ENCODE measurements at regions not wholly inside any gene's neighbourhood (a gene's known extent, or its start where the extent isn't known, plus 50 kb on each side); places are given as distances from the start of the nearest gene placed in this dataset.

DNA sequence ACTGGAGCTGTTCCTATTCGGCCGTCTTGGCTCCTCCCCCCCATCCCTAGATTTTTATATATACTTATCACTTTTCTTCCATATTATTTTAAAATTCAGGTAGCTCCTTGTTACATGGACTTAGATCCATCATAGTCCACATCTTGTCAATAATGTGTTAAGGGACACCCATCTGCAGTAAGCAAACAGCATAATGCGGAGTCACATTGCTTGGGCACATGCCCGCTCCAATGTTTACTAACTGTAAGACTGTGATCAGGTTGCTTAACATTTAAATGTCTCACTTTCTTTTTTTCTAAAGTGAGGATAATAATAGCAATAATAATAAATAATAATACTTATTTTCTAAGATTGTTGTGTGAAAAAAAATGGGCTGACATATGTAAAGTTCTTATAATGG, 303.2 kb upstream of the SOX14 start:
- no peaks in the 10 kb centered on the region for H3K27me3 Mint-ChIP-seq
- no peaks in the 10 kb centered on the region for H3K9me3 Mint-ChIP-seq
- no peak overlapping the region for H3K4me3 Mint-ChIP-seq
- H3K4me1 Mint-ChIP-seq = no peaks in the 10 kb centered on the region
- H3K36me3 Mint-ChIP-seq (ENCODE audit: low read depth) = no peaks in the 10 kb centered on the region
- H3K27ac Mint-ChIP-seq = no peak overlapping the region
- no peak for ATAC-seq (replicated peaks)

DNA sequence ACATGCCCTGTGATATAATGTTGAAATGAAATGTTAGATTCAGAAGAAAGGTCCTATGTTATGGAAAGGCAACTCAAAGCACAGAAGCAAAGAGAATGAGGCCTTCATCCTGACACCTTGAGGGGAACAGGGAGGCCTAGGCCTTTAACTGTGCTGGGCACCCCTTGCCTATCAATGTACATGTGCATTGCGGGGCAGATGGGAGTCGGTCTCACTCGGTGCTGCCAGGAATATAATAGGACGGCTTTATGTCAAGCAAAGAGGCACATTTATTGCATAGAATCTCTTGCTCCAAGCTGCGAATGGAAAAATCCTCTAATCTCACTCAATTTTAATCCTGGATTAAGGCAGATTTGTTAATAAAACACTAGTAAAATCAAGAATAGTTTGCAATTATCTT, 301.0 kb upstream of the SOX14 start:
- no peaks in the 10 kb centered on the region for H3K27me3 Mint-ChIP-seq
- no peaks in the 10 kb centered on the region for H3K4me1 Mint-ChIP-seq
- ATAC-seq (replicated peaks) = no peak
- no peak overlapping the region for H3K27ac Mint-ChIP-seq
- H3K9me3 Mint-ChIP-seq = peaks cover under 1% of the 10 kb centered on the region
- no peak overlapping the region for H3K4me3 Mint-ChIP-seq
- no peaks in the 10 kb centered on the region for H3K36me3 Mint-ChIP-seq (ENCODE audit: low read depth)

DNA sequence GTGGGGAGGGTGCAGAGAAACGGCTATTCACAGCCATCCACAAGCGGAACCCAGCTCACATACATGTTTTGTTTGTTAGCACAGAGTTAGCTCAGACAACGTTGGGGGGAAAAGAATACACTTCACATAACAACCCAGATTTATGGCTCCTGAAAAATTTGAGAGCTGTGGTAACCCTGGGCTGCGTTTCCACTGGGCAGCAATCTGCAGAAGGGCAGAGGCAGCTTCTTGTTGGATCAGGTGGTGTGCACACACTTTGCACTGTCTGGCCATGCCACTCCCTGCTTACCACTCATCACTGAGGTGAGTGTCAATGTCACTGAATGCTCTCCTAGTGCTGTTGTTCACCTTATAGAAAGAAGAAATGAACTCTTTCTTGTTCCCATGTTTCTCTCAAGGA, 299.8 kb upstream of the SOX14 start:
- Mint-ChIP-seq H3K27me3 (no peaks in the 10 kb centered on the region), H3K4me3 (no peak overlapping the region)
- ATAC-seq (replicated peaks) = no peak

DNA sequence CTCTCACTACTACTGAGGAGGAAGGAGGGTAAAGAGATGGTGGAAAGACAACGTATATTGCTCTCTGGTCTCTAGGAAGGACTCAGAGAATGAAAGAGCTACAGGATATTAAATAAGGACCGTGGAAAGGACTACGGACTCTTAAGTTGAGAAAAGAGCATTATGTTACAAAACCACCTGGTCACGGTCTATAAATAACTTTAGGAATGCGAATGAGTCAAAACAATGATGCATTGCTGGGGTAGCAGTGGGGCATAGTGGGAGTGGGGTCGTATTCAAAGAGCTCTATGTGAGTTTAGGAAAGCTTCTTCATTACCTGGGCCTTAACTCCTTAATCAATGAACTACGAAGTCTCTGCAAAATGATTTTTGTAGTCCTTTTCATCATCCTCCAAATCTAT, 295.7 kb upstream of the SOX14 start:
- Mint-ChIP-seq H3K36me3 (ENCODE audit: low read depth) (no peaks in the 10 kb centered on the region), H3K4me3 (no peak overlapping the region), H3K27ac (no peak overlapping the region), H3K4me1 (no peaks in the 10 kb centered on the region), H3K9me3 (peaks cover 3% of the 10 kb centered on the region), H3K27me3 (no peaks in the 10 kb centered on the region)
- ATAC-seq (replicated peaks) = no peak

More for the DNA sequence above, 299.8 kb upstream of the SOX14 start:
- Mint-ChIP-seq H3K36me3 (ENCODE audit: low read depth) (no peaks in the 10 kb centered on the region), H3K9me3 (peaks cover 3% of the 10 kb centered on the region), H3K27ac (no peak overlapping the region), H3K4me1 (no peaks in the 10 kb centered on the region)

DNA sequence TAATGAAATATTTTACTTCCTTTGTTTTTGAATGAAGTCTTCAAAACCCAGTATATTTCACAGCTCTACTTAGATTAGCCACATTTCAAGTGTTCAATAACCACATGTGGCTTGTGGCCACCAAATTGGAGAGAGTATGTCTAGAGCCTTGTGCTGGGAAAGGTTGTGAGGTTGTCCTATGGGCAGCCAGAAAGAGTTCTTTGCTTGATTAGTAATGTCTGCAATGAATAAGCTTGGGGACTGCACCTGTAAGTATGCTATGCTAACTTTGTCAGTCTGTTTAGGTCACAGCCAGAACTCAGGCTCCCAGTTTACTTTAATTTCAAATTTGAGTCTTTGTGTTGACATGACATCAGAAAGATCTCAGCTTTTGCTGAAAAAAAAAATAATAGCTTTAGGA, 294.9 kb upstream of the SOX14 start:
- Mint-ChIP-seq H3K4me1 (no peaks in the 10 kb centered on the region), H3K9me3 (peaks cover 3% of the 10 kb centered on the region), H3K27ac (no peak overlapping the region), H3K36me3 (ENCODE audit: low read depth) (no peaks in the 10 kb centered on the region), H3K27me3 (no peaks in the 10 kb centered on the region), H3K4me3 (no peak overlapping the region)
- no peak for ATAC-seq (replicated peaks)

DNA sequence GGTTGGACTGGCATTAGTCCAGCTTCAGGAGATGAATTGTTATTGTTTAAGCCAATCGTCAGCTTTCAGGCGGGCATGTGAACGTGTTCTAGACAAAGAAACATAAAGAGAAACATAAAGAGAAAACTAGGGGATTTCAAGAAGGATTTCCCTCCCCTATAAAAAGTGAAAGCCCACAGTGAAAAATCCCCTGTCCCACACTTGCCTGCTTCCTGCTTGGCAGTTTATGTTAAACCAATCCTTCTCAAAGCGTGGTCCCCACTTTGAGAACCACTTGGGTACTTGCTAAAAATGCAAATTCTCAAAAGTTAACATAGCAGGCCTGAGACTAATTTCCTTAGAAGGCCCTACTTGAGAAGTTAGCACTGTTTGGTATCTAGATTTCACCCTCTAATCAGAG, 293.0 kb upstream of the SOX14 start:
- Mint-ChIP-seq H3K9me3 (peaks cover 3% of the 10 kb centered on the region), H3K27me3 (no peaks in the 10 kb centered on the region), H3K27ac (no peak overlapping the region), H3K36me3 (ENCODE audit: low read depth) (no peaks in the 10 kb centered on the region), H3K4me3 (no peak overlapping the region), H3K4me1 (no peaks in the 10 kb centered on the region)
- ATAC-seq (replicated peaks) = no peak

DNA sequence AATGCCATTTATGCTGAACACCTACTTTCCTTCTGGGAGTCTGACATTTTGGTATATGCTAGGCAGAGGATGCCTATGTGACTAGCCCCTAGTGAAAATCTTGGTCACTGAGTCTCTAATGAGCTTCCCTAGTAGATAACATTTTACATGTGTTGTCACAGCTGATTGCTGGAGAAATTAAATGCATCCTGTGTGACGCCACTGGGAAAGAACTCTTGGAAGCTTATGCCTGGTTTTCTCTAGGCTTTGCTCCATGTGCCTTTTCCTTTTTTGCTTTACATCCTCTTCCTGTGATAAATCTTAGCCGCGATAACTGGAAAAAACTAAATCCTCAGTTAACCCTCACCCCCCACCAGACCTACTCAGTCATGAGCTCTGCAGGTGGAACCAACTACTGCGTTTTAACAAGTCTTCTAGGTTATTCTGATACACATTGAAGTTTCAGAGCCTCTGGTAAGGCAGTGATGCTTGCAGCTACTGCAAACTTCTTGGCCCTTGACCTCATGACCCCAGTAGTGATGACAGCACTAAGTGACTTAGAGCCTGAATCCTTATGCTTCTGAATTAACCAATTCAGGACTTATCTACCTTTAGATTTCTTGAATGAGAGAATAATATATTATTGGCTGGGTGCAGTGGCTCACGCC, 292.4 kb upstream of the SOX14 start:
- peaks cover 6% of the 10 kb centered on the region for H3K9me3 Mint-ChIP-seq
- no peak for ATAC-seq (replicated peaks)
- no peaks in the 10 kb centered on the region for H3K36me3 Mint-ChIP-seq (ENCODE audit: low read depth)
- H3K4me1 Mint-ChIP-seq = no peaks in the 10 kb centered on the region
- no peaks in the 10 kb centered on the region for H3K27me3 Mint-ChIP-seq
- no peak overlapping the region for H3K27ac Mint-ChIP-seq
- H3K4me3 Mint-ChIP-seq = no peak overlapping the region

DNA sequence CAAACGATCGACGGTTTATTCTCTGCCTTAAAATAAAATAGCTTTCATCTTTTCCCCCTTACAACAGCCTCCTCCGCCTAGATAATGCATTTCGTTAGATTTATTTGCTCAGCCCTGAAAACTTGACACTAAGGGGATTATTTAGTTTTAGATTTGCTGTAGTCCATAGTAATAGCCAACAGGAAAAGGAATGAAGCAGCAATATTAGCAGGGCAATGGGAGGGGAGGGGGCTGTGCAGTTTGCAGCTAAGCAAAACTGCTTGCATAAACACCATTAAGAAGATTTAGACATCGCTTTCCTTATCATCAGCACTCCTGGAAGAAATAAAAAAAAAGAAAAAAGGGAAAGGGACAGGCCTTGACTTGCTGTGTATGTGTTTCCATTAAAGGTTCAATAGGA, 286.5 kb upstream of the SOX14 start:
- no peak for ATAC-seq (replicated peaks)
- no peaks in the 10 kb centered on the region for H3K4me1 Mint-ChIP-seq
- H3K36me3 Mint-ChIP-seq (ENCODE audit: low read depth) = no peaks in the 10 kb centered on the region
- no peaks in the 10 kb centered on the region for H3K27me3 Mint-ChIP-seq
- no peak overlapping the region for H3K4me3 Mint-ChIP-seq
- peaks cover 4% of the 10 kb centered on the region for H3K9me3 Mint-ChIP-seq
- H3K27ac Mint-ChIP-seq = no peak overlapping the region

DNA sequence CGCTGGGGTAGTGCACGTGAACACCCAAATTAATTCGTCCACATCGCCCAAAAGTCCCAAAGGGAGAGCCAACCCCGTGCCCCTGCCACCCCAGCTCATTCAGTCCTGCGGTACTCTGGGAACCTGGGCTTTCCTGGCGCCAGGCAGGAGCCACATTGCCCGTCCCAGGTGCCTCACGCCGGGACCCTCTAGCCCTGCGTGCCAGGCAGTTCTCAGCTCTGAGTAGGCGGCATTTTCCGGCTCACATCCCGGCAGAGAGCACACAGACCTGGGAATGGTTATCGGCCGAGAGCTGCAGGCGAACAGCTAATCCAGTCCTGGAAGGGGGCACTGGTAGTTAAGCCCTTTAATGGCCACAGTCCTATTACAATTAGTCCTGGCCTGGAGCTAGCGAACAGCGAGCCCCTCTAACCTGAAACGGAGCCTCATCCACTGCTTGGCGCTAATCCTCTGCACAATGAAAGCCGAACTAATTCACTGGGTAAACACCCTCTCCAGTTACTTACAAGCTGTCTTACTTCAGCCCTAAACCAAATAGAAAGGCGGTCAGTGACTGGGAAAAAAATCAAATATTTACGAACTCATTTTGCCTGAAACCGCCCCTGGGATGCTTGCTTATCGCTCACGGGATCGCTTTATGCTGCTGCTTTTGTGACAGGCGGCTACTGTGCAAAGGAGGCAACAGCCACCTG, 254.6 kb upstream of the SOX14 start:
- Mint-ChIP-seq H3K27ac (no peak overlapping the region), H3K4me3 (no peak overlapping the region), H3K9me3 (peaks cover 3% of the 10 kb centered on the region), H3K27me3 (no peaks in the 10 kb centered on the region), H3K36me3 (ENCODE audit: low read depth) (no peaks in the 10 kb centered on the region), H3K4me1 (no peaks in the 10 kb centered on the region)
- no peak for ATAC-seq (replicated peaks)

DNA sequence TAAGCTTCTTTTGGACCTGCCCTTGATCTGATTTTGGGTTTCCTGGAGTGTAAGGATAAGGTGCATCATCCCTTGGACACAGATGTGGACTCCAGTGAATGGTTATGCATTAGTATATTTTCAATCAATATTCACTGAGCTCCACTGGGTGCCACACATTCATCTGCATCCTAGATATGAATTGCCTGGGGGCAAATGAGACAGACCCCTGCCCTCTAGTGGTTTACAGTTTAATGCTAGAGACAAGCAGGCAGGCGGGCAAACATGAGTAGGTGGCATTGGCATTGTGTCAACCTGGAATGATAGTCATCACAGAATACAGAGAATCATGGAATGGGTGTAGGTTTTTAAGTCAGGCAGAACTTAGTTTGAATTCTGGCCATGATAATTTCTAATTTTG, 252.5 kb upstream of the SOX14 start:
- H3K9me3 Mint-ChIP-seq = no peaks in the 10 kb centered on the region
- ATAC-seq (replicated peaks) = no peak
- H3K36me3 Mint-ChIP-seq (ENCODE audit: low read depth) = no peaks in the 10 kb centered on the region
- no peaks in the 10 kb centered on the region for H3K27me3 Mint-ChIP-seq
- no peak overlapping the region for H3K27ac Mint-ChIP-seq
- H3K4me3 Mint-ChIP-seq = no peak overlapping the region
- no peaks in the 10 kb centered on the region for H3K4me1 Mint-ChIP-seq

DNA sequence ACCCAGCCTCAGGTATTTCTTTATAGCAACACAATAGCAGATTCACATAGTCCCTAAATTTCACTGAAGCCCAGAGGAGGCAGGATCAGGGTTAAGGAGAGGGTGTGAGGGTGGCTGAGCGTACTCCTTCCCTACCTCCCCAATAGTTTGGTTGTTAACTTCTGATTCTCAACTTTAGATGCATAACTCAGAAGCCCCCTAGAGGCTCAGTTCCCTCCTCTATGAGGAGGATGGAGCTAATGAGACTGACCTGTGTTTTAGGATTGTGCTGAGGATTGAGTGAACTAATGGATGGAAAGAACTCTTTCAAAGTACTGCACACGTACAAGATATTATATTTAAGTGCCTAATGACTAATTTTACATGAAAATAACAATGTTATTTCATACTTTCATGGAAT, 249.3 kb upstream of the SOX14 start:
- Mint-ChIP-seq H3K9me3 (peaks cover 4% of the 10 kb centered on the region), H3K4me3 (no peak overlapping the region), H3K27me3 (no peaks in the 10 kb centered on the region), H3K27ac (no peak overlapping the region), H3K36me3 (ENCODE audit: low read depth) (no peaks in the 10 kb centered on the region), H3K4me1 (no peaks in the 10 kb centered on the region)
- no peak for ATAC-seq (replicated peaks)

DNA sequence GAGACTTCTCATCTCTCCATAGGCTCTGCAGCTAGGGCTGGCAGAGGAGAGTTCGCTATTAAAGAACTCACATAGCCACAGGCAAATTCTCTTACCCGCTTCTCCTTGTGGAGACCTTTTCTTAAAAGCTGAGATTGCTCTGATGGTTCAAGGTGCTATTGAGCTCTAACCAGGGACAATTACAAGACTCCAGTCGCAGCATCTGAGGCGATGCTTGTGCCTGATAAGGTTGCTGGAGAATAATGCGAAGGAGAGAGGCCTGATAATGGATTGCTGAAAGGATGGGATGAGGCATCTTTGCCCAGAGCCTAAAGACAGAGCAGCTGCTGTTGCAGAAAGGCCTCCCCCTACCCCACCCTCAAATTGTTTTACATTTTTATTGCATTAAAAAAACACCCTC, 244.5 kb upstream of the SOX14 start:
- H3K27ac Mint-ChIP-seq = no peak overlapping the region
- H3K36me3 Mint-ChIP-seq (ENCODE audit: low read depth) = no peaks in the 10 kb centered on the region
- H3K27me3 Mint-ChIP-seq = no peaks in the 10 kb centered on the region
- H3K4me1 Mint-ChIP-seq = no peaks in the 10 kb centered on the region
- H3K9me3 Mint-ChIP-seq = peaks cover 4% of the 10 kb centered on the region
- no peak overlapping the region for H3K4me3 Mint-ChIP-seq
- ATAC-seq (replicated peaks) = no peak

DNA sequence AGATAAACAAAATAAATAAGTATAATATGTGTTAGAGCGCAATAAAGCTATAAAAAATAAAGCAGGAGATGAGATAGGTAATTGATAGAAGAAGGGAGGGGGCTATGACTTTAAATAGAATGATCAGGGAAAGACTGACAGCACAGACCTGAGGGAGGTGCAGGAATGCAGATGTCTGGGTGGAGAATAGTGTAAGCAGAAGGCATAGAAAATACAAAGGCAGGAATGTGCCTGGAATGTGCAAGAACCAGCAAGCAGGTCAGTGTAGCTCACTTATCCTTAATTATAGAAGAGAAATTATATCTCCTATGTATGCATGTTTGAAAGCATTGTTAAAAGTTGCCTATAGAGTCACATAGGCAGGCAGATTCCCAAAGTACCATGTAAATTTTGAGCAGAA, 239.4 kb upstream of the SOX14 start:
- no peaks in the 10 kb centered on the region for H3K4me1 Mint-ChIP-seq
- no peaks in the 10 kb centered on the region for H3K36me3 Mint-ChIP-seq (ENCODE audit: low read depth)
- no peak overlapping the region for H3K4me3 Mint-ChIP-seq
- H3K9me3 Mint-ChIP-seq = peaks cover 4% of the 10 kb centered on the region
- H3K27me3 Mint-ChIP-seq = no peaks in the 10 kb centered on the region
- no peak for ATAC-seq (replicated peaks)
- no peak overlapping the region for H3K27ac Mint-ChIP-seq

DNA sequence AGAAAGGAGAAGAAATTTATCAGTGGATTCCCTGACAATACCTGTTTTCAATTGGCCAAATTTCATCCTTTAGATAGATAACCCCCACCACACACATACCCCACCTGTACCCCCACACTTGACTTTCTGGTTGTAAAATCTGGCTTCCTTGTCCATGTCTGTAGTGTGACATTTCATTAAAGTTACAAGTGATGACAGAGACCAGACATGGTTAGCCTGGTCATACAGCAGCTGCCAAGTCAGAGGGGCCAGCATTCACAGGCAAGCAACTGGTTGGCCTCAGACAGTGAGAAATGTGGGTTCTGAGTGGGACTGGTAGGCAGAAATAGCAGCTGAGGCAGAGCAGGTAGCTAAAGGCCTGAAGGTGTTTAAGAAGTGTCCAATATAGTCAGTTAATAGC, 238.6 kb upstream of the SOX14 start:
- H3K9me3 Mint-ChIP-seq = peaks cover 4% of the 10 kb centered on the region
- H3K4me3 Mint-ChIP-seq = no peak overlapping the region
- ATAC-seq (replicated peaks) = no peak
- no peaks in the 10 kb centered on the region for H3K27me3 Mint-ChIP-seq
- no peaks in the 10 kb centered on the region for H3K36me3 Mint-ChIP-seq (ENCODE audit: low read depth)
- H3K27ac Mint-ChIP-seq = no peak overlapping the region
- H3K4me1 Mint-ChIP-seq = no peaks in the 10 kb centered on the region

DNA sequence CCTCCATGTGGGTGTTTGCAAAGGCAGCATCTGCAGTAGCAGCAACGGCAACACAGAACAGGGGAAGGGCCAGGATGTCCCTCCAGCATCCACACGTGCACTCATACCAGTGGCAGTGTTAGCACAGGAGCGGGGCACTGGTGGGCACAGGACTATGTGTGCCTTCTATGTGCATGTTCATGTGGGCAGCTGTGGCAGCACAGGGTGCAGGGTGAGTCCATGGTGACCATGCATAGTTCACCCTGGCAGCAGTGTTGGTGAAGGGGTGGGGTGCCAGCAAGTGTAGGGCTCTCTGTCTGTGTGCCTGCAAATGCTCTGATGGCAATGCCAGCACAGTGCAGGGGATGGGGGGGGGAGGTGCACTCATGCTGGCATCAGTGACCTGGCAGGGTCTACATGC, 222.1 kb upstream of the SOX14 start:
- H3K4me1 Mint-ChIP-seq = no peaks in the 10 kb centered on the region
- ATAC-seq (replicated peaks) = no peak

DNA sequence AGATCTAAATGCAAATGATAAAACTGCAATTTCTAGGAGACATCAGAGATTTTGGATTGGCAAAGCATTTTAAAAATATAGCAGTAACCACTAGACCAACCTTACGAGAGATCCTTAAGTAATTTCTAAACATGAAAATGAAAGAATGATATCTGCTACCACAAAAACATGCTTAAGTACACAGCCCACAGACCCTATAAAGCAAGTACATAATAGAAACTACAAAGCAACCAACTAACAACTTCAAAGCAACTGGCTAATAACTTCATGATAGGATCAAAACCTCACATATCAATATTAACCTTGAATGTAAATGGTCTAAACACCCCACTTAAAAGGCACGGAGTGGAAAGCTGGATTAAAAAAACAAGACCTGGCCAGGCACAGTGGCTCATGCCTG, 209.9 kb upstream of the SOX14 start:
- Mint-ChIP-seq H3K36me3 (ENCODE audit: low read depth) (no peaks in the 10 kb centered on the region), H3K4me1 (no peaks in the 10 kb centered on the region), H3K27me3 (no peaks in the 10 kb centered on the region), H3K27ac (no peak overlapping the region), H3K9me3 (peaks cover 16% of the 10 kb centered on the region), H3K4me3 (no peak overlapping the region)
- ATAC-seq (replicated peaks) = no peak

More for the DNA sequence above, 222.1 kb upstream of the SOX14 start:
- H3K27ac Mint-ChIP-seq = no peak overlapping the region
- no peaks in the 10 kb centered on the region for H3K36me3 Mint-ChIP-seq (ENCODE audit: low read depth)
- H3K9me3 Mint-ChIP-seq = peaks cover 11% of the 10 kb centered on the region
- H3K4me3 Mint-ChIP-seq = no peak overlapping the region
- no peaks in the 10 kb centered on the region for H3K27me3 Mint-ChIP-seq

Measured in activated T-helper 17 cell treated with anti-CD3 and anti-CD28 coated beads, Interleukin-2, amount 50 U/mL, for 72 hours (primary cell).